ENCODE measurements at regions not wholly inside any gene's neighbourhood (a gene's known extent, or its start where the extent isn't known, plus 50 kb on each side); places are given as distances from the start of the nearest gene placed in this dataset.

GRCh38 chr2:239727776-239728600 lies 297.2 kb downstream of the NDUFA10 start:
- H3K36me3 Mint-ChIP-seq (ENCODE audit: low read depth), result no peaks in the 10 kb centered on the region
- peak; percentile 71 for DNase-seq (ENCODE audit: low spot score)
- H3K27me3 Mint-ChIP-seq (ENCODE audit: low read depth), result peaks cover 13% of the 10 kb centered on the region
- H3K4me3 Mint-ChIP-seq (ENCODE audit: unreplicated experiment), result no peak overlapping the region
- H3K27ac Mint-ChIP-seq (ENCODE audit: unreplicated experiment), result no peak overlapping the region
- no peaks in the 10 kb centered on the region for H3K4me1 Mint-ChIP-seq (ENCODE audit: low read depth)
- no peak for TF ChIP-seq CTCF (IDR thresholded peaks at IDR 0.05)
- no peaks in the 10 kb centered on the region for H3K9me3 Mint-ChIP-seq (ENCODE audit: low read depth)

DNA sequence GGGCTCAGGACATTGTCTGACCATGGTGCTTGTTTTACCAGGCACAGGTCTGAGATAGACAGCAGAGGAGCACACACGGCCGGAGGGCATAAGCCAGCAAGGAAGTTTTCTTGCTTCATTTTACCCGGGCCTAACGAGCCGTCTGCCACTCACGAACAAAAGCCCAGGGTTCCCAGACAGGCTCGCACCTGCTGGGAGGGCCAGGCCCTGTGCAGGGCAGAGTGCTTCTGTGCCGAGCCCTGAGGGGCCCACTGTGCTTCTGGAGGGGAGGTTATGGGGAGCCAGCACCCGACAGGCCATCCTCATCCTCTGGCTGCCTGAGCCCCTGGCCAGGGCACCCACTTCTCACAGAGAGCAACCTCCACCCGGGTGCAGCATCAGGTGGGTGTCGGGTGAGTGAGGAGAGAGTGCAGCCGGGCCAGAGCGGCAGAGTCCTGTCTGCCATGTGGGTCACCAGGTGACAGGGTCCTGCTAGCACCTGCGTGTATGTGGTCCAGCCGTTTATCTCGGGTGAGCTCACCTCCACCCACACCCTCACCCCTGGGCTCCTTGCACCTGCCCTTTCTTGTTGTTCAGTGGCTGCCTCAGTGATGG lies 297.9 kb downstream of the NDUFA10 start:
- no peak overlapping the region for H3K4me3 Mint-ChIP-seq (ENCODE audit: unreplicated experiment)
- TF ChIP-seq CTCF (IDR thresholded peaks at IDR 0.05), result no peak
- peak; percentile 82 for DNase-seq (ENCODE audit: low spot score)
- H3K36me3 Mint-ChIP-seq (ENCODE audit: low read depth), result no peaks in the 10 kb centered on the region
- H3K4me1 Mint-ChIP-seq (ENCODE audit: low read depth), result no peaks in the 10 kb centered on the region
- H3K9me3 Mint-ChIP-seq (ENCODE audit: low read depth), result no peaks in the 10 kb centered on the region
- peaks cover 13% of the 10 kb centered on the region for H3K27me3 Mint-ChIP-seq (ENCODE audit: low read depth)
- no peak overlapping the region for H3K27ac Mint-ChIP-seq (ENCODE audit: unreplicated experiment)

GRCh38 chr2:239726631-239727181 lies 298.4 kb downstream of the NDUFA10 start:
- no peak for TF ChIP-seq CTCF (IDR thresholded peaks at IDR 0.05)

GRCh38 chr2:239726091-239726591 lies 299.0 kb downstream of the NDUFA10 start:
- H3K9me3 Mint-ChIP-seq (ENCODE audit: low read depth), result no peaks in the 10 kb centered on the region
- no peaks in the 10 kb centered on the region for H3K4me1 Mint-ChIP-seq (ENCODE audit: low read depth)
- no peak overlapping the region for H3K4me3 Mint-ChIP-seq (ENCODE audit: unreplicated experiment)
- H3K27ac Mint-ChIP-seq (ENCODE audit: unreplicated experiment), result no peak overlapping the region
- DNase-seq (ENCODE audit: low spot score), result peak; percentile 89
- peaks cover 10% of the 10 kb centered on the region for H3K27me3 Mint-ChIP-seq (ENCODE audit: low read depth)
- TF ChIP-seq CTCF (IDR thresholded peaks at IDR 0.05), result no peak
- no peaks in the 10 kb centered on the region for H3K36me3 Mint-ChIP-seq (ENCODE audit: low read depth)

More at GRCh38 chr2:239726631-239727181, 298.4 kb downstream of the NDUFA10 start:
- Mint-ChIP-seq H3K27me3 (ENCODE audit: low read depth) (peaks cover 13% of the 10 kb centered on the region), H3K36me3 (ENCODE audit: low read depth) (no peaks in the 10 kb centered on the region), H3K9me3 (ENCODE audit: low read depth) (no peaks in the 10 kb centered on the region), H3K27ac (ENCODE audit: unreplicated experiment) (no peak overlapping the region), H3K4me3 (ENCODE audit: unreplicated experiment) (no peak overlapping the region), H3K4me1 (ENCODE audit: low read depth) (no peaks in the 10 kb centered on the region)
- peak; percentile 79 for DNase-seq (ENCODE audit: low spot score)

DNA sequence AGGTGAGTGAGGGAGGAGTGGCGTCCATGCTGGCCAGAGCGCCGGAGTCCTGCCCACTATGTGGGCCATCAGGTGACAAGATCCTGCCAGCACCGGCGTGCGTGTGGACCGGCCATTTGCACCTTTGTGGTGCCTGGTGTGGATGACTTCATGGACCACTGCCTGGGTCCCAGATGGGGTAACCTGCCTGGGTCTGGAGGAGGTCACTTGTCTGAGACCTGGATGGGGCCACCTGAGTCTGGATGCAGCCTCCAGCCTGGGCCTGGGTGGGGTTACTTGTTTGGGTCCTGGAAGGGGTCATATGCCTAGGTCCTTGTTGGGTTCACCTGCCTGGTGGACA lies 299.6 kb downstream of the NDUFA10 start:
- H3K9me3 Mint-ChIP-seq (ENCODE audit: low read depth), result no peaks in the 10 kb centered on the region
- peak; percentile 67 for DNase-seq (ENCODE audit: low spot score)
- TF ChIP-seq CTCF (IDR thresholded peaks at IDR 0.05), result no peak

More for the DNA sequence above, 299.6 kb downstream of the NDUFA10 start:
- Mint-ChIP-seq H3K4me1 (ENCODE audit: low read depth) (no peaks in the 10 kb centered on the region), H3K27me3 (ENCODE audit: low read depth) (peaks cover 4% of the 10 kb centered on the region), H3K27ac (ENCODE audit: unreplicated experiment) (no peak overlapping the region), H3K4me3 (ENCODE audit: unreplicated experiment) (no peak overlapping the region), H3K36me3 (ENCODE audit: low read depth) (no peaks in the 10 kb centered on the region)

All from chondrocyte (in vitro differentiated cells).